NOMO-1 treated with DMSO at 0.1 percent for 48 hours (cell line): ENCODE measurements at regions not wholly inside any gene's neighbourhood (a gene's known extent, or its start where the extent isn't known, plus 50 kb on each side); places are given as distances from the start of the nearest gene placed in this dataset.
"Not testable (repeated sequence)": the region's sequence is repeated elsewhere in the genome, so short reads cannot be mapped to it uniquely, and the experiment has no call there.

ENCODE experiments used
- DNase-seq: peaks from one replicate; lab custom pipeline; 2025; ENCODE audit not compliant: unreplicated experiment; lab: John Stamatoyannopoulos, UW

DNA sequence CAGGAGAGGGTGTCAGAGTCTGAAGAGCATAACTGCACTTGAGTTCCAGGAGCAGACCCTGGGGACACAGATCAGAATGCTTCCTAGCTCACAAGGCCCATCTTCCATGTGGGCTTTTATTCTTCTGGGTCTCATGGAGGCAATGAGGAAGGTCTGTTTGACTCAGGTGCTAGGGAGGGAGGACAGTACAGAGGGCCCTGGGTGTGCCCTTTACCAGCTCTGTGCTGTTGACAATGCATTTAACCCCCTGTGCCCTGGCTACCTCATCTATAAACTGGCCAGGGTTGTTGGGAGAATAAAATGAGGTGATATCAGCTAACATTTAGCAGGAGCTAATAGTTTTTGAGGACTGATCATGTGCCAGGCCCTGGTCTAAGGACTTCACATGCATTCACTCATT is 318.0 kb downstream of the DMAC1 start:
- no peak for DNase-seq

DNA sequence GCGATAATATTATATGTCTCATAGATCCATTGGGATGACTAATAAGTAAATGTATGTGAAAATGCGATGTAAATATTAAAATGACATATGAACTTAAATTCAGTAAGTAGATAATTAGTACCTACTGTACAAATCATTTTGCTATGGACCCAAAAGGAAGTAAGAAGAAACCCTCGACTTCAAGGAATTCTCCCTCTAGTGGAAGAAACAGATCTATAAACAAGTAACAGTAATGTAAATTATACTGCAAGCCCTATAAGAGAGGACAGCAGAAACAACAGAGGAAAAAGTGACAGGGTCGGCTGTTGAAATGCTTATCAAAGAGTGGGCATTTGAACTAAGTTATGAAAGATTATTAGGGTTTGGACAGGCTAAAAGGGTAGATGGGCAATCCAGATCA is 320.3 kb downstream of the DMAC1 start:
- DNase-seq, result no peak

DNA sequence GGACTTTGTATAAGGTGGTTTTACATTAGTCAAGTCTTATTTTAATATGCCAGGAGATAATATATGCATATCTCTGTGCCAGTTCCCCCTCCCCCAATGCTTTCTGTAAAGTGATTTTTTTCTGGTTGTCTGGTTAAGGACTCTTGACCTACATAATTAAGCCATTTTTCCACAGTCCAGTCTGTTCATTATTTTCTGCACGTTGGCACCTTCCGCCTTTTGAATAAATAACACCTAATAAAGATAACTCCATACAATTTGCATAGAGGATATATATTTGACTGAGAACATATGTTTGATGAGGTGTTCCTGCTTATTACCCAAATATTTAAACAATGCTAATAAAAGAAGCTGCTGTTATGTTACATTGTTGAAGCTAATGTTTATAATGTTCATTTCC is 320.9 kb downstream of the DMAC1 start:
- no peak for DNase-seq

DNA sequence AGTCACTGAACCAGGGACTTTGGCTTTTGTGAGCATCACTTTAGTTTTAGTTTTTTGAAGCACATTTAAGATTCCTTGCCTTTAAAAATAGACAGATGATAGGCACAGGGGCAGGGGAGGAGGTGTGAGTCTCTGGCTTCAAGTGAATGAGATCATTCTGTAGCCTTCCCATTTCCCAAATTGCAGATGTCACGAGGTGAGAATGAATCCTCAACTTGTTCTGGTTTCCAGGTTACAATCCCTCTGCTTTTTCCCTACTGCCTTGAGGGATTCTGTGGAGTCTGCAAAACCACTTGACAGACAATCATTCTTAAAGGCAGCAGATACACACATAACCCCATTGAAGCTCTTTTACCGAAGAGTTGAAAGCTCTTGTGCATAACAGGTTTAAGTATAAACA is 332.4 kb downstream of the DMAC1 start:
- DNase-seq, result no peak

DNA sequence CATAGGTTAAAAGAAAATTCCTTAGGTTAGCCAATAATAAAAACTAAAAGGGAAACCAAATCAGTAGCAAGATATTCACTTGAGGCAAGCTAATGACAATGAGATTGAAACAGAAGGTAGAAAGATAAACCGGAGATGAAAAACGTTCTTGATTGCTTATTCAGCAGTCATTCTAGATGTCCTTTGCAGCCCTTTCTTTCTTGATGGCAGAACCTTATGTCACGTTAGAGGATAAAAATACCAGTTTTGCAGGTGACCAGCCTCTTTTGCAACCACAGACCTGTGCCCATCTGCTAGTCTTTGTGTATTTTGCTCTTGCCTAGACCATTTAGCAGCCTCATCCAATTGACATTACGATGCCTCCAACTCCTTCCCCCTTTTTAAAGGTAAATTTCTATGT is 337.8 kb downstream of the DMAC1 start:
- no peak for DNase-seq

DNA sequence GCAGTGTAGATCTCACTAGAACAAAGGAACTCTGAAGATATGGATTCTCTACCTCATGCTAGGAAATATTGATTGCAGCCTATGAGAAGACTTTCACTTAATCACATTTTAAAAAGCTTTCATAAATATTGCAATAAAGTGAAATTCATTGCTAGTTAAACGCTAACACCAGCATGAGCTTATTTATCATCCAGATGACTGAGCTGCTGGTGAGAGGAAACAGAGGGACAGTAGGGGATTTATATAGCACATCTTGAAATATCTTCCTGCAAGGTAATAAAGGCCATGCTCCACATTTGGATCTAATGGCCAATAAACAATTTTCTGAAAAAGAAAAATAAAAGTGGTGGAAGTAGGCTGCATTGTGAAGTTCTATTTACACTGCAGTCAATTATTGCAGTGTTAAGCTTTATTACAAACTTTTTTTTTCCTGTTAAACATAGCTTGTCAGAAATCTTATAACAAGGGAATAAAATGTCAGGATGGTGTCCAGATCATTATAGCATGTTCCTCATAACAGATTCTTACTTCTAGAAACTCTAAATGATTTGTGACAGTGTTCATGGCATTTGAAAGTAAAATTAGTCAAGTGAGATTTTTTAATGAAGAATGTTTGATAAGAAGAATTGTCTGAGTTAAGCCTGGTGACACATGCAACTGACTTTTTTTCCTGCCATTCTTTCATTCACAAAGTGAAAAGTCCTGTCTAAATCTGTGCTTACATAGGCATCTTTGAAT is 342.6 kb downstream of the DMAC1 start:
- no peak for DNase-seq

DNA sequence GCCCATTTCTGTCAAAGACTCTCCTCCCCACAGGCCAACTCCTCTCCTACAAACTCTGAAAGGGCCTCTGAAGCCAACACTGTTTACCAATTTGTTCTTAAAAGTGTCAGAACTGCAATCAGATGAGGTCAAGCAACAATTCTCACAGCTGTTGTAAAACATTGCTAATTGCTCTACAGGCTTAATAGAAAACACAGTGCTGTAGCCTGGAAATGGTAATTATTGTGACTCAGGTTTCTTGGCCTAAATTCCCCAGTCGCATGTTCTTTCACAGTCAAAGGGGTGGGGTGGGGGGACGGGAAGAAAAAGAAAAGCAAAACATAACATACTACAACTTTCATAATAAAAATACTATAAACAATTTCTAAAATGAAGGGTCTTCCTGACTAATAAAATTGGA is 343.2 kb downstream of the DMAC1 start:
- no peak for DNase-seq

DNA sequence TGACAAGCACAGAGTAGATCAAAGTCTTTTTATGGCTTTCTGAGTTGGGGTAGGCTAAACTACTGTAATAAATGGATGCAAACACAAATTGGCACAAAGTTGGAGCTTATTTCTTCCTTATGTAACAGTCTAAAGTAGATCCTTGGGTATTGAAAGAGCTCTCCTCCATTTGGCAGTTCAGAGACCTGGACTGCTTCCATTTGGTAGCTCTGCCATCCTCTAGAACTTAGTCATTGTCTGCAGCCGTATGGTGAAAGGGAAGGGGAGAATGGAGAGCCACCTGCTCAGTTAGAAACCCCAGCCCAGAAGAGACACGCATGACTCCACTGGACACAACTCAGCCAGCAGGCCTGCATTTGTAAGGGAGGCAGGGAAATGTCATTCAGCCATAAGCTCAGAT is 345.0 kb downstream of the DMAC1 start:
- no peak for DNase-seq

DNA sequence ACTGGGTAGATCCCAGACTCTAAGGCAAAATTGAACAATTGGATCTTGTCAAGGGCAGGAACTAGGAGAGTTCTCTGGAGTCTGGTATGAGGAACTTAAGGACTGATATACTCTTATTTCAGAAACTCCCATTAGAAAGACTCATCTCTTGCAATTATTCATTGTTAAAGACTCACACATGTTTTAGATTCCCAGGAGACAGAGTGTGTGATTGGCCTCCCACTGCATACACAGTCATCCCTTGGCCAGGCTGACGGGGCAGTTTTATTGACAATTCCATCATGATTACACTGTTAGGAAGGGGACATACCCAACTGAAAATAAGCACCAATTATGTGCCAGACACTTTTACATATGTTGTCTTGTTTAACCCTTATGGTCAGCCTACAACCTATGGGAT is 347.2 kb downstream of the DMAC1 start:
- no peak for DNase-seq

DNA sequence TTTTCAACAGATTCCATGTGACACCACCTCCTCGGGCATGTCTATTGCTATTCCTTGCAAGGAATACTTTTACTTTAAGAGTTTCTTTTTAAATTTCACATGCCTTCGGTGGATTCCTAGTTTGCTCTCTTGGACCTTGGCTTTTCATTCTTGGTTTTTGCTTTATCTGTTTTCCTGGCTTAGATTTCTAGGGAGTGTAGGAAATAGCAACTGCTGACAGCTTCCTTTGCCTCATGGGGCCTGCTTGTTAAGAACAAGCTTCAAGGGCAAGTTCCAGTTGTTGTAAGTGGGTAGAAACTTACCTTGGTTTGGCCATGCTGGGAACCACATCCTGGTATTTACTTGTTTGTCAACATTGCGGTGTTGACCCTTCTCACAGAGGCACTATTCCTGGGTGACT is 348.5 kb downstream of the DMAC1 start:
- DNase-seq, result no peak

DNA sequence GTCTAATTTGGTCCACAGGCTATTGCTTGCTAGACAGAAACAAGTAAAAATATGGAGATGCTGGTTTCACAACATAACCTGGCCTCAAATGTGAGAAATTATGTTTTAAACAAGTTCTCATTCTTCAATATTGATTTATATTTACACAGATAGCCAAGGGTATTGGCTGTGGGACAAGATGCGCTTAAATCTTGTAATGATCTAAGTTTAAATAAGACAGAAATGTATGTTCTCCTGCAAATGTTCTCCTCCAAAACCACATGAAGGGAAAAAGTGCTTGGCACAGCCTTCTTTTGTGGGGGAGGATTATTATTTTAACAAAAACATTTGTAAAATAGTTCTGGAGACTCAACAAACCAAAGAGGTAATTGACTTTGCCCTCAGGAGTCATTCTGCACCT is 356.0 kb downstream of the DMAC1 start:
- DNase-seq, result no peak

DNA sequence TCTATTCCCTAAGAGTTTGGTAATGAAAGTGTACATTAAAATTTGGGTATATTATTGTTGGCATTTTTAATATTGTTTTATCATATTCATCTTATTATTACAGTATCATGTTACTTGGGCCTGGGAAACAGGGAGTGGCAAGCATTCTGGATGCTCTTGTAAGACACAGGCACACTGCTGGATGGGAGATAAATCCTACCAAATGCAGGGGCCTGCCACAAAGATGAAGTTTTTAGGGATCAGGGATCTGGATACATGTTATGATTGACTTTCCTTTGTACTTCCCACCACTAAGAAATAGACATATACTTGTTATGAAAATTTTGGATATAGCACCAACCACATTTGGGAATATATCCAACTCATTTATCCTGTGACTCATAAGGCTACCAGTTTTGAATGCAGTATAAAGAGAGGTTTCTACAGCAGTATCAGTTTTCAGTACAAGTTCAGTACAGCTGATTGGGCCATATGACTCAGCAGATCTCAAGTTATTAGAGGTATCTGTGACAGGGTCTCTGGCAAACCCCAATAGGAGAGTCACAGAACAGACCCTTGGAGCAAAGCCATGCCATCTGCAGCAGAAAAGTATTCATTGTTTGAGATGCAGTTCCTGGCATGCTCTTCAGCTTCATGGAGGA is 360.1 kb downstream of the DMAC1 start:
- DNase-seq, result no peak

DNA sequence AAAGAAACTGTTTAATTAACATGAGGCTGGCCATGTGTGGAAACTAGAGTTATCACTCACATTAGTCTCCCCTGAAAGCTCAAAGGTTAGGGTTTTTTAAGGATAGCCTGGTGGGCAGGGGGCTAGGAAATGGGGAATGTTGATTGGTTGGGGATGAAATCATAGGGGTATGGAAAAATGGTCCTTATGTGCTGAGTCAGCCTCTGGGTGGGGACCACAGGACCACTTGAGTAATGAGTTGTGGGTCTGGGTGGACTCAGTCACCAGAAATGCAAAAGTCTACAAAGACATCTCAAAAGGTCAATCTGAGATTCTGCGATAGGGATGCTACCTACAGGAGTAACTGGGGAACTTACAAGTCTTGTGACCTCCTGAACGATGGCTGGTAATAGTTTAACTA is 362.8 kb downstream of the DMAC1 start:
- no peak for DNase-seq

DNA sequence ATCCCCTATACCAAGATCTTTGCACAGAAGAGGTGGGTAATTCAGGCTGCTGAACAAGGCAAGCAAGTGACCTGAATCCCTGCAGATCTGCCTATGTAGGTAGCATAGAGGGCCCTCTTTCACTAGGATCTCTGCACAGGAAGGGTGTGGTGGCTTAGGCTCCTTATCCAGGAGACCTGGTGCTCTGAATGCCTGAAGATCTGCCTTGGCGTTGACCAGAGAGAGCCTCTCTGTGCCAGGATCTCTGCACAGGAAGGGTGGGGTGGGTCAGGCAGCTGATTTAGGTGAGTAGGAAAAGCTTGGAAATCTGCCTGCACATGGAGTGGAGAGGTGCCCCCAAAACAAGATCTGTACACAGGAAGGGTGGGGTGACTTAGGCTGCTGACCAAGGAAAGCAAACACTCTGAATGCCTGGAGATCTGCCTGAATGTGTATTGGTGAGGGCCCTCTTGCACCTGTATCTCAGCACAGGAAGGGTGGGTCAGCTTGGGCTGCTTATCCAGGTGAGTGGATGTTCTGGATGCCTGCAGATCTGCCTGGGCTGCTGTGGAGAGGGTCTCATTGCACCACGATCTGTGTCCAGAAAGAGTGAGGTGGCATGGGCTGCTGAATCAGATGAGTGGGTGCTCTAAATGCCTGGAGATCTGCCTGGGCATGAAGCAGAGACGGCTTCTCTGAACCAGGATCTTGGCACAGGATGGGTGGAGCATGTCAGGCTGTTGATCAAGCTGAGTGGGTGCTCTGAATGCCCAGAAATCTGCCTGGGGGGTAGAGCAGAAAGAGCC is 365.9 kb downstream of the DMAC1 start:
- DNase-seq, result no peak

DNA sequence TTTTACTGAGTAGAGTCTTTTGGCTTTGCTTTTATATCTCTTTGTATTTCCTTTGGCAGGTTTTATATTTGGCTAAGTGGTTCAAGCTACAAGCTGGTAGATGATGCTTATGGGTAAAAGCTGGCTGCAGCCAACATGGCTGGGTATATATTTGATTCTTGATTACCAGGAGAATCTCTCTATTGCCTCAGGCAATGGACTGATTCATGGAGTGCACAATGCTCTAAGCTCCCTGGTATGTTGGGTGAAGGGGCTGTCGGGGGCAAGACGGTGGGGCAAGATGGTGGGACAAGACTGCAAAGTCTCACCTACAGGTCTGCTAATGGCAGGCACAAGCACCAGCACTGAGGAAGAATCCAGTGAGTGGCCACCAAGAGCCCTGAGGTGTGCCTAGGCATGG is 366.6 kb downstream of the DMAC1 start:
- no peak for DNase-seq

DNA sequence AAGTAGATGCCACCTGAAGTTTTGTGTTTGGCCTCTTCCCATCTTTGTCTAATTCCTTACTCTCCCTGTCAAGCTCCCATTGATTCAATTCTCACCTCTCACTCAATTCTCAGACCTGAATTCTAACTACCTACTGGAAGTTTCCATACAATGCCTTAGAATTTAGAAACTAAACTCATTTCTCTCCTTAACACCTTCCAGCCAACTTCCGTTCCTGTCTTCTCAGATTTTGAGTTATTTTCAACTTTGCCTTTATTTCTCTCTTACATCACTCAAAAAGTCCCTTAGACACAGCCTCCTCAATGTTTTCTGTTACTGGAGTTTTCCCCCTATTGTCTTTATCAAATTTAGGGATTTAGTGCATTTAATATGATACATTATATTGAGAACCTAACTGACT is 382.2 kb downstream of the DMAC1 start:
- not testable (repeated sequence) for DNase-seq

DNA sequence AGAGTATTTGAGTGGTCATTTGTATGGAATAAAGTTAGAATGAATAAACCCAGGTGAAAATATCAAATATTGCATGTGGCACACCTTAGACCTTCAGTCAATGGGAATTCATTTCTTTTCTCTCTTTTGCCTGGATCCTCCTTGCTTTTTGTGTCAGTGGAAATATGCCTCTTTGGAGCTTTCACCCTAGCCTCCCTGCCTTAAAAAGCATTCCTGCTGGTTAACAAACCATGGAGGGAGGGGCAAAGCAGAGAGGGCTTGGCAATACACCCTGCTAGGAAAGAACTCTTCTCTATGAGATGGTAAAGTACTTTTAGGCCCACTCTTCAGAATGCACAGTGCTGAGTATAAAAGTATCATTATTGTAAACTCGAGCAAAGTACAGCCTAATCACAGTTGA is 383.7 kb downstream of the DMAC1 start:
- DNase-seq, result no peak

DNA sequence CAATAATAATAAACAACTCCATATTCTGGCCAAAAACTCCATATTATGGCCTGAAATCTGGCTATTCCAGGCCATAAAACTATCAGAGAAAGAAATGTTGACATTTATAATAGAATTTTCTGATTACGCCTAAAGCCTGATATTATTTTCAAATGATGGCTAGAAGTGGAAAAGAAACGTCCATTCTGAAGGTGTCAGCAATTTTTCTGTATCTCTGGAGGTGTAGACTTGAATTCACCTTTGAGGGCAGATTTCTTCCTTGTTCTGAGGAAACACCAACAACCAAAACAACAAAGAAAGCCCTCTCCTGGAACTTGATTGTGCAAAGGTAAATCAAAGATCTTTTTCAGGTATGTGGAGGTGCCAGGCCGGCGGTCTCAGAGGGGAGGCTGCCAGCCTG is 390.7 kb downstream of the DMAC1 start:
- DNase-seq, result no peak

DNA sequence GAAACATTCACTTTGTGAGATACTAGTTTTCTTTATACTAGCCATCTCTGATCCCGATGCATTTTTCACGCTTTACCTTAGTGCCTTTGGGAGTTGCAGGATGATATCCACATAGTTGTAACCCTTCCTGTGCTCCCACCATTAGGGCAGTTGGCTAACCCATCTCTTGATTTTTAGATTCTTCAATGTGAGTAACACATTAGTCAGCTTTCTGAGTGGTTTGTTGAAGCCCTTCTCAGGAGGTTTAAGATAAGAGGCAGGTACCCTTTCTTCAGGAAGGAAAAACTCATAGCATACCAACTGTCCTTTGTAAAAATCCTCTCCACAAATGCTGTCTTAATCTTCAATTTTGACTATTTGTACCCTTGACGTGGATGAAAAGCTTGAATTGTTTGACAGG is 392.3 kb downstream of the DMAC1 start:
- no peak for DNase-seq

DNA sequence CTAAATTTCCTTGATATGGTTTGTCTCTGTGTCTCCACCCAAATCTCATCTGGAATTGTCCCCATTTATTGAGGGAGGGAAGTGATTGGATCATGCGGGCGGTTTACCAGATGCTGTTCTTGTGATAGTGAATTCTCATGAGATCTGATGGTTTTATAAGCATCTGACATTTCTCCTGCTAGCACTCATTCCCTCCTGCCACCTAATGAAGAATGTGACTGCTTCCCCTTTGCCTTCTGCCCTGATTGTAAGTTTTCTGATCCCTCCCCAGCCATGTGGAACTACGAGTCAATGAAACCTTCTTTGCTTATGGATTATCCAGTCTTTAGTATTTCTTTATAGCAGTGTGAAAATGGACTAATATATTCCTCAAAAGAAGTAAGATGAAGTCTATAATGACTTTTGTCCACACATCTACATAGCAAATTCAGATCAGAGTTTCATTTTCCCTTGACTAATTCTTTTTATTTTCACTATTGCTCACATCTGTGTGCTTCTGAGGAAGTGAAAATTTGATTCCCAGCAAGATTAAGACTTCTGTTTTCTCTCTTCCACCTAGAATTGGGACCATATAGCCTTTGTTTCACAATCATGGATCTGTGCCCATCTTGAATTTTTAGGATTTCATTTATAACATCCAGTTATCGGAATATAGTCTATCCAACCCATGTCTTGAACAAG is 393.5 kb downstream of the DMAC1 start:
- no peak for DNase-seq

DNA sequence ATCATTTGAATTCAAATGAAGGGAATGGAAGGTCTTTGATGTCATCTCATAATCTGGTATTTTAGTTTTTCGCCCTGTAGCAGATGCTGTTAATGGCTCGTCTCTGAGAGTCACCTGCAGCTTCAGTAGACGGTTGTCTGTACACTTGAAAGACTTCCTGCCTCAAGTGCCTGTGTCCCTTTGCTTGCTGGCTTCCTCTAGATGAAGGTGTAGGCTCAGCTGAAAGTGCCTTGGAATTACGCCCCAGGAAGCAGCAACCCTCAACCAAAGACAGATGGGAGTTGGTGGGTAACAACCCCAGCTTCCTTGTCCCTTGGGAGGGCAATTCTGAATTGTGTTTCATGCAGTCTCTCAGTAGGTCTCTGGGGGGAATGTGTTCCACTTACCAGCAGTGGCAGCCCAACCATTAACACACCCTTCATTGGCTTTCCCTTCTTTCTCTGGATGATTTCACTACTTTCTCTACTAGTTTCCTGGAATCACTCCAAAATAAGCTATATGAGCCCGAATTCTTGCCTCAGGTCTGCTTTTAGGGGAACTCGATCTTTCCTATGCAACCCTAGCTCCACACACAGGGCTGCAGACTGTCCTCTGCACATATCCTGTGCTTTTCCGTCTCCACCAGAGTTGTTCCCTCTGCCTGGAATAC is 395.6 kb downstream of the DMAC1 start:
- no peak for DNase-seq
